ENCODE measurements at regions not wholly inside any gene's neighbourhood (a gene's known extent, or its start where the extent isn't known, plus 50 kb on each side); places are given as distances from the start of the nearest gene placed in this dataset.
A peak's percentile ranks its signal among the peaks of the same experiment; 100 is the strongest.
"Not testable (repeated sequence)": the region's sequence is repeated elsewhere in the genome, so short reads cannot be mapped to it uniquely, and the experiment has no call there.

GRCh38 chr9:38131729-38132128 is 62.7 kb upstream of the SHB start:
- Histone ChIP-seq H3K27me3 (no peaks in the 10 kb centered on the region), H3K4me1 (peaks cover 13% of the 10 kb centered on the region), H3K4me3 (no peak overlapping the region), H3K9me3 (replicated peaks) (no peaks in the 10 kb centered on the region), H3K36me3 (no peaks in the 10 kb centered on the region), H3K27ac (no peak overlapping the region)
- no peak for DNase-seq

DNA sequence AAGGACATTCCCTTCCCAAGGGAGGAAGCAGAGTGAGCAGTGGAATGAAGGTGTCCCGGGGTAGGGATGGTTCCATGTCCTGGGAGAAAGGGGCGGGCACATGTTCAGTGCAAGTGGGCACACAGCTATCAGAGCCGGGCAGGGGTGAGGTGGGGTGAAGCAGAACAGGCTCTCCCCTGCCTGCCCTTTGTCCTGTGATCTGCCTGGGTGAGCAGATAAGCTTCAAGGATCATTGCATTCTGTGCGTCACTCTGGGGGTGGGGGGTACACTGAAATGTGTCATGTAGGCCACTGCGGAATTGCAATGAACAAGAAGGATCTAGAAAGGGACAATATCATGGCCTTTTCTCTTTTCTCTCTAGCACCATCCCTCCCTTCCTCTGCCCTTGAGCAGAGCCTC is 61.7 kb upstream of the SHB start:
- Histone ChIP-seq H3K4me3 (no peak overlapping the region), H3K4me1 (peaks cover 20% of the 10 kb centered on the region), H3K27ac (no peak overlapping the region), H3K9me3 (replicated peaks) (no peaks in the 10 kb centered on the region), H3K36me3 (no peaks in the 10 kb centered on the region), H3K27me3 (no peaks in the 10 kb centered on the region)
- DNase-seq = no peak

DNA sequence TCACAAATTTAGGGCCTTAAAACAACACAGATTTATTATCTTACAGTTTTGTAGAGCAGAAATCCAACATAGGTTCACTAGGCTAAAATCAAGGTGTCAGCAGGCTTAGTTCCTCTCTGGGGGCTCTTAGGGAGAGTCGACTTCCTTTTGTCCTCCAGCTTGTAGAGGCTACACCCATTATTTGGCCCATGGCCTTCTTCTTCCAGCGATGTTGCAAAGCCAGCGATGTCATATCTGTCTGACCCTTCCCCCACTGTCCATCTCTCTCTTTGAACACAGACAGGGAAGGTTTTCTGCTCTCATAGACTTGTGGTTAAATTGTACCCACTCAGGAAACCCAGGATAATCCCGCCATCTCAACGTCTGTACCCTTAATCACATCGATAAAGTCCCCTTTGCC is 60.3 kb upstream of the SHB start:
- Histone ChIP-seq H3K4me3 (no peak overlapping the region), H3K9me3 (replicated peaks) (no peaks in the 10 kb centered on the region), H3K36me3 (no peaks in the 10 kb centered on the region), H3K27ac (no peak overlapping the region), H3K27me3 (no peaks in the 10 kb centered on the region), H3K4me1 (peaks cover 20% of the 10 kb centered on the region)
- DNase-seq = no peak

- Histone ChIP-seq H3K4me3 (no peak overlapping the region), H3K27ac (no peak overlapping the region), H3K4me1 (peaks cover 20% of the 10 kb centered on the region), H3K36me3 (no peaks in the 10 kb centered on the region), H3K9me3 (replicated peaks) (no peaks in the 10 kb centered on the region), H3K27me3 (no peaks in the 10 kb centered on the region)
- no peak for DNase-seq
These were observed 59.8 kb upstream of the SHB start for GRCh38 chr9:38128752-38129270.

DNA sequence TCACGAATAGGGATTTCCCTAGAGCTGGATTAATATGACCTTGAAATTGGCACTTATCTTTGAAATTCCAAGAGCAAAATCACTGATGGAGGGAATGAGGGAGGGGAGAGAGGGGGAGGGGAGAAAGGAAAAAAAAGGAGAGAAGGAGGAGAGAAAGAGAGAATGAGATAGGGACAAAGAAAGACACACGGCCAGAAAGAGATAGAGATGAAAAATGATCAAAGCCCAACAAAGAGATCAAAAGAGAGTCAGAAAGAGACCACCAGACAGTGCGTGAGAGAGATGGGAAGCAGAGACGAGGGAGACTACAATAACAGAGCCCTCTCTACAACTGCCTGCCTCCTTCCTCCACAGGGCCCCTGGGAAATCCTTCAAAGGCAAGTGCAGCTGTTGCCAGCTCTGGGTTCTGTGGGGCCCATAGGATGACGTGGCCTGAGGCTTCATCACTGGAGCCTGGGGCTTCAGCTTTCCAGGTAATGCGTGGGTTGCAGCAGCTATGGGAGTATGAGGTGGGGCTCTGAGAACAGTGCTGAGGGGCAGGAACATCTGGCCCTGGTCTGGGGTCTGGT is 58.3 kb upstream of the SHB start:
- Histone ChIP-seq H3K9me3 (replicated peaks) (no peaks in the 10 kb centered on the region), H3K4me1 (peaks cover 20% of the 10 kb centered on the region), H3K4me3 (no peak overlapping the region), H3K36me3 (no peaks in the 10 kb centered on the region), H3K27me3 (no peaks in the 10 kb centered on the region), H3K27ac (peak overlapping the region; percentile 28; the same call in 1 of the 2 replicates)
- peak; percentile 83 to 91 for DNase-seq

DNA sequence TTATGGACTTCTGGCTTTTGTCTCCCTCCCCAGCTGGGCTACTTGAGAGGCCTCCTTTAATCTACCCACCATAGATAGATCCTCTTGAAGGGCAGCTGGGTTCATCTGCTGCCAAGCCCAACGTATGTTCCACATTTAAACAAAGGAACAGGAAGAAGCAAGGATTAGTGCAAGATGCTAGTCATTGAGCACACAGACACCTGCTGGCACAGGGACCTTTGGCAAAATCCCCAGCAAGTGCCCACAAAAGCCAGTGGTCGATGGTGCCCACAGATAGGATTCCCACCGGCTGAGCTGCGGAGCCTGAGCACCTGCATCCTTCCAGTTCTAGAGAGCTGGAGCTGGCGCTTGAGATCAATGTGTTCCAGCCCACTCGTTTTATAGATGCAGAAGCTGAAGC is 57.7 kb upstream of the SHB start:
- peaks cover 20% of the 10 kb centered on the region for H3K4me1 ChIP-seq
- H3K27ac ChIP-seq = peak overlapping the region; percentile 28; the same call in 1 of the 2 replicates
- H3K9me3 ChIP-seq (replicated peaks) = no peaks in the 10 kb centered on the region
- peak; percentile 21 to 53 for DNase-seq
- H3K27me3 ChIP-seq = no peaks in the 10 kb centered on the region
- H3K4me3 ChIP-seq = no peak overlapping the region
- no peaks in the 10 kb centered on the region for H3K36me3 ChIP-seq

DNA sequence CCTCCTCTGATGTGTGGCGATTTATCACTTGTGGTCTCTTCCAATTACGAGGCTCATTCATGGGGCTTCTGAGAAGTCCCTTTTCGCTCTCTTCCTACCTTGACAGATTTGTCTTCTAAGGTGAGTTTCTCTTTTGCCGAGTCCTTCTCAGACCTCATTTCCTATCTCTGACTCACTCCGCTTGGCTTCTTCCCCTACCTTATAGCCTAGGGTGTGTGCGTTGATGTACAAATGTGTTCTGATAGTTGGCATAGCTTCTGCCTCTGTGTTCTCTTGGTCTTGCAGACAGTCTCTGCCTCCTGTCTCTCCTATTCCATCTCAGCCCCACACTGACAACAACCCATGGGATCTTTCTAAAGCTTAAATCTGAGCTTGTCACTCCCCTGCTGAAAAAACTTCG is 56.9 kb upstream of the SHB start:
- Histone ChIP-seq H3K27ac (no peak overlapping the region), H3K36me3 (no peaks in the 10 kb centered on the region), H3K9me3 (replicated peaks) (no peaks in the 10 kb centered on the region), H3K4me1 (peaks cover 20% of the 10 kb centered on the region), H3K4me3 (no peak overlapping the region), H3K27me3 (no peaks in the 10 kb centered on the region)
- DNase-seq = no peak

DNA sequence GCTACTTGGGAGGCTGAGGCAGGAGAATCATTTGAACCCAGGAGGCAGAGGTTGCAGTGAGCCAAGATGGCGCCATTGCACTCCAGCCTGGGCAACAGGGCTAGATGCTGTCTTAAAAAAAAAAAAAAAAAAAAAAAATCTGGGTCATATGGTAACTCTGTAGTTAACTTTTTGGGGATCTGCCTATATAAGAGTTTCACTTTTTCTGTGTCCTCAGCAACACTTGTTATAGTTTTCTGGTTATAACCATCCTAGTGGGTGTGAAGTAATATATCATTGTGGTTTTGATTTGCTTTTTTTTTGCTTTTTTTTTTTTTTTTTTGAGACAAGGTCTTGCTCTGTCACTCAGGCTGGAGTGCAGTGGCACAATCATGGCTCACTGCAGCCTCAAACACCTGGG is 54.3 kb upstream of the SHB start:
- not testable (repeated sequence) for H3K36me3 ChIP-seq; H3K4me3 ChIP-seq; H3K27me3 ChIP-seq; H3K9me3 ChIP-seq (replicated peaks); DNase-seq; H3K27ac ChIP-seq
- peaks cover 20% of the 10 kb centered on the region for H3K4me1 ChIP-seq

DNA sequence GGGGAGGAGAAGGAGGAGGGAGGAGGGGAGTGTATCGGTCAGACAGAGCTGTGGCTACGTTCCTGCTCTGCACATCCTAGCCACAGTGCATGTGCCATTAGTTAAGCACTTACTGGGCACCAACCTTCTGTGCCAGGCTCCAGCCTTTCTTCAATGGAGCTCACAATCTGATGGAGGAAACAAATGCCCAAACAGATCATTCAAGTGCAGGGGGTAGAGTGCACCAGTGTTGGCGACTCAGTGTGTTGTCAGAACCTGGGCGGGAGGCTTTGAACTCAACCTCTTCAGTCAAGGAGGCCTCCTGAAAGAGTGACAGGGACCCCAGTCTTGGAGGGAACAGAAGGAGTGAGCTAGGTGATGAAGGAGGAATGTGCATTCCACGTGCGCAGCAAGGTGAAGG is 51.9 kb upstream of the SHB start:
- no peaks in the 10 kb centered on the region for H3K9me3 ChIP-seq (replicated peaks)
- no peak for DNase-seq
- no peaks in the 10 kb centered on the region; the same call in 1 of the 2 replicates for H3K4me1 ChIP-seq
- H3K27me3 ChIP-seq = no peaks in the 10 kb centered on the region
- no peak overlapping the region for H3K4me3 ChIP-seq
- H3K36me3 ChIP-seq = no peaks in the 10 kb centered on the region
- no peak overlapping the region for H3K27ac ChIP-seq

- Histone ChIP-seq H3K4me3 (no peak overlapping the region), H3K36me3 (no peaks in the 10 kb centered on the region), H3K27me3 (no peaks in the 10 kb centered on the region), H3K9me3 (replicated peaks) (no peaks in the 10 kb centered on the region), H3K27ac (no peak overlapping the region), H3K4me1 (no peaks in the 10 kb centered on the region)
- DNase-seq = no peak
These were observed 50.7 kb upstream of the SHB start for GRCh38 chr9:38119560-38120236.

GRCh38 chr9:38118862-38119438 is 49.9 kb upstream of the SHB start:
- DNase-seq = no peak
- H3K4me1 ChIP-seq = no peaks in the 10 kb centered on the region
- H3K36me3 ChIP-seq = no peaks in the 10 kb centered on the region
- no peak overlapping the region for H3K4me3 ChIP-seq
- no peaks in the 10 kb centered on the region for H3K27me3 ChIP-seq
- H3K27ac ChIP-seq = no peak overlapping the region
- H3K9me3 ChIP-seq (replicated peaks) = no peaks in the 10 kb centered on the region

All from SJCRH30 (cell line).